ENCODE measurements at regions not wholly inside any gene's neighbourhood (a gene's known extent, or its start where the extent isn't known, plus 50 kb on each side); places are given as distances from the start of the nearest gene placed in this dataset.

GRCh38 chr12:84495711-84496110 is 416.9 kb downstream of the SLC6A15 start:
- Mint-ChIP-seq H3K27me3 (ENCODE audit: low read depth) (no peaks in the 10 kb centered on the region), H3K9me3 (no peaks in the 10 kb centered on the region), H3K36me3 (ENCODE audit: low read depth) (no peaks in the 10 kb centered on the region), H3K4me3 (no peak overlapping the region), H3K27ac (no peak overlapping the region), H3K4me1 (no peaks in the 10 kb centered on the region)
- TF ChIP-seq, protein P1, sequence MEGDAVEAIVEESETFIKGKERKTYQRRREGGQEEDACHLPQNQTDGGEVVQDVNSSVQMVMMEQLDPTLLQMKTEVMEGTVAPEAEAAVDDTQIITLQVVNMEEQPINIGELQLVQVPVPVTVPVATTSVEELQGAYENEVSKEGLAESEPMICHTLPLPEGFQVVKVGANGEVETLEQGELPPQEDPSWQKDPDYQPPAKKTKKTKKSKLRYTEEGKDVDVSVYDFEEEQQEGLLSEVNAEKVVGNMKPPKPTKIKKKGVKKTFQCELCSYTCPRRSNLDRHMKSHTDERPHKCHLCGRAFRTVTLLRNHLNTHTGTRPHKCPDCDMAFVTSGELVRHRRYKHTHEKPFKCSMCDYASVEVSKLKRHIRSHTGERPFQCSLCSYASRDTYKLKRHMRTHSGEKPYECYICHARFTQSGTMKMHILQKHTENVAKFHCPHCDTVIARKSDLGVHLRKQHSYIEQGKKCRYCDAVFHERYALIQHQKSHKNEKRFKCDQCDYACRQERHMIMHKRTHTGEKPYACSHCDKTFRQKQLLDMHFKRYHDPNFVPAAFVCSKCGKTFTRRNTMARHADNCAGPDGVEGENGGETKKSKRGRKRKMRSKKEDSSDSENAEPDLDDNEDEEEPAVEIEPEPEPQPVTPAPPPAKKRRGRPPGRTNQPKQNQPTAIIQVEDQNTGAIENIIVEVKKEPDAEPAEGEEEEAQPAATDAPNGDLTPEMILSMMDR (IDR thresholded peaks at IDR 0.05; ENCODE audit: unreplicated experiment in 3 of 3): no peak

- H3K27ac Mint-ChIP-seq: no peak overlapping the region
- H3K27me3 Mint-ChIP-seq (ENCODE audit: low read depth): no peaks in the 10 kb centered on the region
- H3K4me1 Mint-ChIP-seq: no peaks in the 10 kb centered on the region
- TF ChIP-seq, protein P1 (IDR thresholded peaks at IDR 0.05; ENCODE audit: unreplicated experiment in 3 of 3): no peak
- no peaks in the 10 kb centered on the region for H3K9me3 Mint-ChIP-seq
- no peak overlapping the region for H3K4me3 Mint-ChIP-seq
- H3K36me3 Mint-ChIP-seq (ENCODE audit: low read depth): no peaks in the 10 kb centered on the region
Measured at GRCh38 chr12:84492351-84492883, 420.2 kb downstream of the SLC6A15 start.

DNA sequence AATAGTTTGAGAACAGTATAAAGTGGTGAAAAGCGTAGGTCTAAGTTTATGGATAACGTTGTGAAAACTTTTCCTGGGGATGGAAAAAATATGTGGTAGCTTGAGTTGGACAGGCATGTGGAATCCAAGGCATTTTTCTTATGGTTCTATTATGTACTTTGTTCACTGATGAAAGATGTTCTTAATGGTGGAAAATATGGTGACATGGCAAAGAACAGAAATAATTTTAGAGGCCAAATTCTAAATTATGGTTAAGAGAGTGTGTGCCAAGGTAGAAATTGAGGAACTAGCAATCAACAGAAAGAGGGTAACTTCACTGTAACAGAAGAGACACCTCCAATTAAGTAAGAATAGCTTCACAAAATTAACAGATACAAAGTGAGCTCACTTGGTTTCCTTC is 427.8 kb downstream of the SLC6A15 start:
- TF ChIP-seq, protein P1 (IDR thresholded peaks at IDR 0.05; ENCODE audit: unreplicated experiment in 3 of 3): no peak
- Mint-ChIP-seq H3K4me3 (peak overlapping the region in 2 of 3 experiments; percentile 5 to 9), H3K9me3 (no peaks in the 10 kb centered on the region), H3K27ac (no peak overlapping the region), H3K36me3 (ENCODE audit: low read depth) (no peaks in the 10 kb centered on the region), H3K27me3 (ENCODE audit: low read depth) (no peaks in the 10 kb centered on the region), H3K4me1 (peaks cover 10% of the 10 kb centered on the region)

DNA sequence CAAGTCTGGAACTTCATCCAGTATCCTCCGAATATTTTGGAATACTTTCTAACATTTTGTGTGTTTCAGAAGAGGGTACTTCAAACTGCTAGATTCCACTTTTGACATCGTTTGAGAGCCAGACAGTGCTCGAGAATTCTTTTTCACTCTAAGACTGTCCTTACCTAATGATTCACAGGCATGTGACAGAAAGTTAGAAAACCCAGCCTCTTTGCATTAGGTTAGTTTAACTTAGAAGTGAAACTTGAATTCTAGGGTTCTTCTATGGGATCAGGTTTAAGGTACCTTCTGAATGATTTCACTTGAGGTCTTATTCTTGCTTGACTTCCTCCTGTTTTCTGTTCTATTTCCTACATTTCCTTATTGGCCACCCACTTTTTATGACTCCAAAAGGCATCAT is 431.8 kb downstream of the SLC6A15 start:
- Mint-ChIP-seq H3K4me1 (peaks cover 10% of the 10 kb centered on the region), H3K27me3 (ENCODE audit: low read depth) (no peaks in the 10 kb centered on the region), H3K27ac (no peak overlapping the region)

GRCh38 chr12:84470361-84470760 is 442.2 kb downstream of the SLC6A15 start:
- Mint-ChIP-seq H3K27me3 (ENCODE audit: low read depth) (no peaks in the 10 kb centered on the region), H3K27ac (no peak overlapping the region), H3K4me3 (no peak overlapping the region), H3K36me3 (ENCODE audit: low read depth) (no peaks in the 10 kb centered on the region), H3K9me3 (no peaks in the 10 kb centered on the region), H3K4me1 (peaks cover 5% of the 10 kb centered on the region)
- TF ChIP-seq, protein P1 (IDR thresholded peaks at IDR 0.05; ENCODE audit: unreplicated experiment in 3 of 3): no peak

More for the DNA sequence above, 431.8 kb downstream of the SLC6A15 start:
- H3K36me3 Mint-ChIP-seq (ENCODE audit: low read depth): no peaks in the 10 kb centered on the region
- TF ChIP-seq, protein P1 (IDR thresholded peaks at IDR 0.05; ENCODE audit: unreplicated experiment in 3 of 3): no peak
- no peak overlapping the region for H3K4me3 Mint-ChIP-seq
- H3K9me3 Mint-ChIP-seq: peaks cover 5% of the 10 kb centered on the region

DNA sequence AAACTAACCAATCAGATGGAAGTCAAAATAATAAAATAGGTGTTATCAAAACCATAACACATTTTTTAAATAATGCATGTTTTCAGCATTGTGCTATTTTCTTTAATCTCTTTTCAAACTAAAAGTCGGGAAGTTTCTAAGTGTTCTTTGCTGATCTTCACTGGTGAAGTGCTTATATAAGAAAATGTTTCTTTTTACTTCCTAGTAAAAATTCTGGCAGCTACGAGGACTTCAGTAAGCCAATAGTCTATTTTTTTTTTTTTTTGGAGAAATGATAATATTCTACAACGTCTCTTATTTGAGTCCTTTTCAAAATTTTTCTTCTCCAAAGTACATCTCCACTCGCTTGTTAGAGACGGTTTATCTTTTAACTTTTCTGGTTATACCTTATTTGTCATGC is 448.0 kb downstream of the SLC6A15 start:
- Mint-ChIP-seq H3K4me1 (peaks cover 23% of the 10 kb centered on the region), H3K27me3 (ENCODE audit: low read depth) (no peaks in the 10 kb centered on the region), H3K27ac (peak overlapping the region in 2 of 3 experiments; percentile 46 to 77), H3K9me3 (no peaks in the 10 kb centered on the region), H3K4me3 (no peak overlapping the region), H3K36me3 (ENCODE audit: low read depth) (no peaks in the 10 kb centered on the region)
- TF ChIP-seq, protein P1 (IDR thresholded peaks at IDR 0.05; ENCODE audit: unreplicated experiment in 3 of 3): no peak
